AG09309 (cell line): ENCODE measurements at regions not wholly inside any gene's neighbourhood (a gene's known extent, or its start where the extent isn't known, plus 50 kb on each side); places are given as distances from the start of the nearest gene placed in this dataset.

Experiments used
- DNase-seq: peaks from one replicate; pipeline ENCODE4 v3.0.0-alpha.2; 2010; ENCODE audit warnings: low read depth
- H3K4me3 ChIP-seq: 2 replicates; pipeline ENCODE4 v1.5.1; 2011; ENCODE audit warnings: mild to moderate bottlenecking, low read depth, low read length, moderate library complexity; ENCODE audit not compliant: control insufficient read depth
- TF ChIP-seq, protein P1 (sequence below): IDR thresholded peaks from 2 replicates; pipeline ENCODE4 v1.5.1; 2011; ENCODE audit warnings: mild to moderate bottlenecking, low read depth, low read length, inconsistent platforms; ENCODE audit not compliant: insufficient read depth, control insufficient read depth; ENCODE audit errors: missing control alignments

GRCh38 chr9:14437354-14438231 lies 123.7 kb upstream of the NFIB start:
- TF ChIP-seq, protein P1, sequence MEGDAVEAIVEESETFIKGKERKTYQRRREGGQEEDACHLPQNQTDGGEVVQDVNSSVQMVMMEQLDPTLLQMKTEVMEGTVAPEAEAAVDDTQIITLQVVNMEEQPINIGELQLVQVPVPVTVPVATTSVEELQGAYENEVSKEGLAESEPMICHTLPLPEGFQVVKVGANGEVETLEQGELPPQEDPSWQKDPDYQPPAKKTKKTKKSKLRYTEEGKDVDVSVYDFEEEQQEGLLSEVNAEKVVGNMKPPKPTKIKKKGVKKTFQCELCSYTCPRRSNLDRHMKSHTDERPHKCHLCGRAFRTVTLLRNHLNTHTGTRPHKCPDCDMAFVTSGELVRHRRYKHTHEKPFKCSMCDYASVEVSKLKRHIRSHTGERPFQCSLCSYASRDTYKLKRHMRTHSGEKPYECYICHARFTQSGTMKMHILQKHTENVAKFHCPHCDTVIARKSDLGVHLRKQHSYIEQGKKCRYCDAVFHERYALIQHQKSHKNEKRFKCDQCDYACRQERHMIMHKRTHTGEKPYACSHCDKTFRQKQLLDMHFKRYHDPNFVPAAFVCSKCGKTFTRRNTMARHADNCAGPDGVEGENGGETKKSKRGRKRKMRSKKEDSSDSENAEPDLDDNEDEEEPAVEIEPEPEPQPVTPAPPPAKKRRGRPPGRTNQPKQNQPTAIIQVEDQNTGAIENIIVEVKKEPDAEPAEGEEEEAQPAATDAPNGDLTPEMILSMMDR, result no peak
- no peak for DNase-seq
- no peak overlapping the region for H3K4me3 ChIP-seq

DNA sequence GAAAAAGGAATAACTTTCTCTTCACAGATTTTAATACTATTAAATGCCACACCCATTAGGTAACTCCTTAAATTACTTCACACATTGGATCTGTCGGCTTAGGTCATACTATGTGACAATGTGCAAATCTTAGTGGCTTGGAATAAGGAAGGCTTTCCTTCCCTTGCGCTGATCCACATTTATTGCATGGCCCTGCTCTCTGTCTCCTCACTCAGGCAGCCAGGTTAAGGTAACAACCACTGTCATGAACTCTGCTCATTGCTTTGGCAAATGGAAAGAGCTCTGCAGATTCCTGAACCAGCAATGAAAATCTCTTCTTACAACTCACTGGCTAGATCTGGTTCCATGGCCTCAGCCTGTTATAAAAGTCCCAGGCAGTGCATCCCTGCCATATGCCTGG lies 121.9 kb upstream of the NFIB start:
- TF ChIP-seq, protein P1, result no peak
- DNase-seq, result no peak
- H3K4me3 ChIP-seq, result no peak overlapping the region

DNA sequence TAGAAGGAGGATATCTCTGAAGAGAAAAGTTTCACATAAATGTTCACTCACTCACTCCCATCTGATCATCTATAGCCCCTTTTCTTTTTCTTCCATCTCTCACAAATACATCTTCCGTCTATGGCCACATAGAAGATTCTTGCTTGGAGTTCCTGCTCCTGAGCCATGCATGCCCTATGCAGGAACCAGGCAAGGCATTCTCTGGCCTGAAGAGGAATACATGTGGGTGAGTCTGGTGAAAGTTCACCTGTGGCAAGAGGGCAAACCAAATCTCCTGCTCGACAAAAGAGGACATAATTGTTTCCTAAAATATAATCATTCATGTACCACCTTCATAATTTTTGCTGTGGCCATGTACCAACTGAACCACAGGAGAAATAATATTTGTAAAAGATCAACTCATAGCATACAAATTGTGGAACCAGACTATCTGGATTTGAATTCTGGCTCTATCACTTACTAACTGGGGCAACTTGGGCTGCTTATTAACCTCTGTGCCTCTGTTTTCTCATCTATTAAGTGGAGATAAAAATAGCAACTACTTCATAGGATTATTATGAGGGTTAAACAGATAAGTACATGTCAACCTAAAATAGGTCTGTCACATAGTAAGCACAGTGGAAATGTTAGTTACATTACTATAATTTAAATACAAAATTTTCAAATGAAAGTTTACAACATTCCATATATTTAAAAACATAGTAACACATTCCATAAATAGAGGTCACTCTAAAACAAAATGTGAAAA lies 121.2 kb upstream of the NFIB start:
- no peak for DNase-seq
- TF ChIP-seq, protein P1, result no peak
- no peak overlapping the region for H3K4me3 ChIP-seq

- no peak overlapping the region for H3K4me3 ChIP-seq
- DNase-seq, result no peak
- TF ChIP-seq, protein P1, result no peak
Measured at GRCh38 chr9:14434158-14434504, 120.2 kb upstream of the NFIB start.

- TF ChIP-seq, protein P1, result no peak
- no peak overlapping the region for H3K4me3 ChIP-seq
- DNase-seq, result no peak
Measured at GRCh38 chr9:14433351-14434157, 119.6 kb upstream of the NFIB start.

- DNase-seq, result no peak
- TF ChIP-seq, protein P1, result no peak
- no peak overlapping the region for H3K4me3 ChIP-seq
Measured at GRCh38 chr9:14432666-14433350, 118.9 kb upstream of the NFIB start.
